Mucosa of descending colon (tissue), 3 donors: ENCODE measurements at regions not wholly inside any gene's neighbourhood (a gene's known extent, or its start where the extent isn't known, plus 50 kb on each side); places are given as distances from the start of the nearest gene placed in this dataset.

Experiments used
- ATAC-seq: fragments of 200-7000 bp; cut with Tn5 transposase; one replicate; pipeline ENCODE4 v1.9.1; 2020; ENCODE audit warnings: mild to moderate bottlenecking, moderate library complexity
- DNase-seq, 3 donors: peaks; one replicate each; pipeline ENCODE4 v3.0.0-alpha.2; 2020
- H3K36me3 ChIP-seq: fragments of 200-600 bp; one replicate; pipeline ENCODE4 v1.8.0; 2021; ENCODE audit warnings: low read depth, mild to moderate bottlenecking
- H3K4me1 ChIP-seq: fragments of 200-600 bp; one replicate; pipeline ENCODE4 v1.8.0; 2021; ENCODE audit warnings: low read depth, mild to moderate bottlenecking
- H3K4me3 ChIP-seq: fragments of 200-600 bp; one replicate; pipeline ENCODE4 v1.8.0; 2021; ENCODE audit warnings: mild to moderate bottlenecking
- H3K9me3 ChIP-seq: fragments of 200-600 bp; one replicate; pipeline ENCODE4 v1.8.0; 2021; ENCODE audit warnings: mild to moderate bottlenecking
- CTCF ChIP-seq: fragments of 200-600 bp; IDR thresholded peaks from one replicate; pipeline ENCODE4 v1.8.0; 2022; ENCODE audit warnings: antibody characterized with exemption, mild to moderate bottlenecking
- intact Hi-C, 2 donors: fragments of 100-400 bp; cut with DNase I in 1 of 2; cut with micrococcal nuclease in 1 of 2; formaldehyde crosslinking; loops; one replicate each; pipeline versions ENCODE4 v1.11.0 to v1.11.1; 2022; cut with DNase I, micrococcal nuclease
- donor health status: DM: no; HTN: no; CAD: no; lungs with moderate emphysema.
- donor health status: DM: no; HTN: no; CAD: no.
- donor health status: DM: no; HTN: yes; CAD: no.

- no peaks in the 10 kb centered on the region for H3K36me3 ChIP-seq
- intact Hi-C loops, result no loop called here
- no peak overlapping the region for H3K4me3 ChIP-seq
- no peaks in the 10 kb centered on the region for H3K4me1 ChIP-seq
- H3K9me3 ChIP-seq, result no peaks in the 10 kb centered on the region
- no peak for ATAC-seq
- no peak for TF ChIP-seq CTCF
- no peak for DNase-seq
Observed at GRCh38 chr3:177322881-177323280, 125.6 kb upstream of the TBL1XR1 start.

DNA sequence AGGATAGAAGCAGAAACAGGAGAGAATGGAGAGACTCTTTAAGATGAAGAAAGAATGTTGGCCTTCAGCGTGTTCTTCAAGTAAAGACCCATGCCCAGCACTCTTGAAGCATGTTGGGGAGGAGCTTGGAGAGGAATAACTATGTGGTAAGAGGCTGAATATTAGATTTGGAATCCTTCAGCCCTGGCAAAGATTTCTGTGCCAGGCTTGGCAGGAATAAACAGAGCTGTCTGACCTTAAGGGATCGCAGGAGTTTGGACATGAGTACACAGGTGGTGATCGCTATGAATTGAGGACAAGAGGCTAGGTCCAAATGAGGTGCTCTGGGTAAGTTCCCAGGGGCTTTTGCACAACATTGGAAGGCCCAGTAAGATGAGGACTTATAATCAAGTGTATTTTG, 132.6 kb upstream of the TBL1XR1 start:
- DNase-seq (no peak), ATAC-seq (no peak)
- peaks cover 5% of the 10 kb centered on the region for H3K4me1 ChIP-seq
- no peak overlapping the region for H3K4me3 ChIP-seq
- no peaks in the 10 kb centered on the region for H3K36me3 ChIP-seq
- TF ChIP-seq CTCF, result no peak
- intact Hi-C loops, result no loop called here
- H3K9me3 ChIP-seq, result no peaks in the 10 kb centered on the region

DNA sequence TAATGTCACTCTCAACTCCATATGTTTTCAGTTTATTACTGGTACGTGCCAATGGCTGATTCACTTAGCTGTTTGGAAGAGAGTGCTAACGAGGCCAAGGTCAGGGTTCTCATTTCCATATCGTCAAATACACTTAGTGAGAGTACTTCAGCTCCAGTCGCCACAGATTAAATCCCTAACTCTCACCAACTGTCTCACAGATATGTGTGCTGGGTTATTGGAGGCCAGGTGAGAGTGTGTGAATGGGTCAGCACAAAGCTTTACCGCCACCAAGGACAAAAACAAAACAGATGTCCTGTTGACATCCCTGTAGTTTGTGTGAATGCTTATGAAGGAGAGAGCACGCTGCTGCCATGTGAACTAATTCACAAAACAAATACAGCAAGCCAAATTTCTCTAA, 133.5 kb upstream of the TBL1XR1 start:
- H3K4me1 ChIP-seq, result peaks cover 11% of the 10 kb centered on the region
- no peaks in the 10 kb centered on the region for H3K9me3 ChIP-seq
- H3K36me3 ChIP-seq, result peaks cover under 1% of the 10 kb centered on the region
- no peak for ATAC-seq
- no peak for DNase-seq
- no peak for TF ChIP-seq CTCF
- intact Hi-C loops, result no loop called here
- no peak overlapping the region for H3K4me3 ChIP-seq

GRCh38 chr3:177331203-177331835, 134.0 kb upstream of the TBL1XR1 start:
- no peak for ATAC-seq
- Histone ChIP-seq H3K4me3 (no peak overlapping the region), H3K36me3 (peaks cover 4% of the 10 kb centered on the region), H3K4me1 (peaks cover 16% of the 10 kb centered on the region), H3K9me3 (no peaks in the 10 kb centered on the region)
- no peak for DNase-seq
- intact Hi-C loops, result no loop called here
- TF ChIP-seq CTCF, result no peak

DNA sequence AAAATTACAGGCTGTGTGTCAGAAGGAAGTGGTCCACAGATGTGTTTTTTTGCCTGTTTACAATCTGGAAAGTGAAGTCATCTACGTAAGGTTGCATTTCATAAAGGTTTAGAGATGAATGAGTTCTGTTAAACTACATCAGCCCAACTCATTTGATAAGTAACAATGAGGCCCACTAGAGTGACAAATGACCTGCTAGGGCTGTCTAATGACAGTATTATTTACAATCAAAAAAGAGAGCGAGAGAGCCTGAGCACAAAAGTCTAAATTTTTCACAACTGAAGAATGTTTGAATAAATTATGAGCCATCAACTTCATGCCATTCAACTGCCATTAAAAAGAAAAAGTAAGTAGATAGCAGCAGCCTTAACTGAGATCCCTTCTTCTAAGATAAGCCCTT, 135.7 kb upstream of the TBL1XR1 start:
- Histone ChIP-seq H3K4me3 (no peak overlapping the region), H3K36me3 (peaks cover 4% of the 10 kb centered on the region), H3K9me3 (no peaks in the 10 kb centered on the region), H3K4me1 (peaks cover 31% of the 10 kb centered on the region)
- intact Hi-C loops, result no loop called here
- DNase-seq (no peak), ATAC-seq (no peak)
- TF ChIP-seq CTCF, result no peak
